HG02943 (cell line): ENCODE measurements at regions not wholly inside any gene's neighbourhood (a gene's known extent, or its start where the extent isn't known, plus 50 kb on each side); places are given as distances from the start of the nearest gene placed in this dataset.

Experiments used
- ATAC-seq: cut with Tn5 transposase; IDR thresholded peaks from one replicate; pipeline ENCODE4 v1.9.1; 2021; ENCODE audit warnings: mild to moderate bottlenecking, low read depth, moderate library complexity; ENCODE audit not compliant: unreplicated experiment

DNA sequence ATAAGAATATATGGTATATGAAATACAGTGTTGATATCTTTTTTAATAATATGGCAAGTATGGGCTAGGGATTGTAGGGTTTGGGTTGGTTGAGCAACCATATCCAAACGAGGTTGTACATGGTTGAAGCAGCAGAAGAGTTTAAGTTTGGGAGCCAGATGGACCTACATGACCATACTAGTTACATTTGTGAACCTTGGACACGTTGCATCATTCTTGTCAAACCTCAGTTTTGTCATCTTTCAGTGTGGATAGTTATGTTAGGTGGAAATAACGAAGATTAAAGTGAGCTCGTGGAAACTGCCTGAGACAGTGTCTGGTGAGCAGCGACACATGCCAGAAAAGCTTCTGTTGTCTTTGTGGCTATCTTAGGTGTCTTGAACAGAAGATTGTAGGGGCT is 307.1 kb upstream of the KIRREL3 start:
- ATAC-seq = no peak

- no peak for ATAC-seq
These were observed 304.1 kb upstream of the KIRREL3 start for GRCh38 chr11:127304634-127305033.

DNA sequence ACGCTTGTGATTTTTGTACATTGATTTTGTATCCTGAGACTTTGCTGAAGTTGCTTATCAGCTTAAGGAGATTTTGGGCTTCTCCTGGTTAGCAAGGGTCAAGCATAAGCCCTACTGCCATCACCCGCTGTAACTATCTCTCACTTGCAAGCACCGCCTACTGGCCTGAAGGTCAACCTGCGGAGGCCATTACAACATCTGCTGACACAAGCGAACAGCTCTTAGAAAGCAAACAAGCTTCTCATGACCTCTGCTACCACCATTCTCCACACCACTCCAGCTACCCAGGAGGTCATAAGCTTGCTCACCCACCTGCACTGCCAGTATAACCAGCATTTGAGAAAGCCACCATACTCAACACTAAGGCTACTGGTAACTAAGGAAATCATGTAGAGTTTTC is 288.4 kb upstream of the KIRREL3 start:
- ATAC-seq = no peak

DNA sequence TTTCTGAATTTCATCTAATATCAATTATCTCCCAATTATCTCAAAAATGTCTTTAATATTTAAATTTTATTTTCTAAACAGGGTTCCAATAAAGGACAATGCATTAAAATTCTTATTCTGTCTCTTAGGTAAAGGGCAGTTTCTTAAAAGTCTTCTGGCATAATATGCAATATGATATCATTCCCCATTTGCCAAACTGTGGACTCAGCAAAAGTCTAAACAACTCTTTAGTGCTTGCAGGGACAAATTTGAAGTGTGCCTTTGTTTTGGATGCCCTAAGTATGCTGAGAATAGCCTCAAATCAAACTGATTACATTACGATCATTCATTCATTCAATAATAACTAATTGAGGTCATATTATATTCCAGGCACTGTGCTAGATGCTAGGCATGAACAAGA is 281.0 kb upstream of the KIRREL3 start:
- ATAC-seq = no peak

GRCh38 chr11:127275774-127276173 is 275.2 kb upstream of the KIRREL3 start:
- no peak for ATAC-seq

DNA sequence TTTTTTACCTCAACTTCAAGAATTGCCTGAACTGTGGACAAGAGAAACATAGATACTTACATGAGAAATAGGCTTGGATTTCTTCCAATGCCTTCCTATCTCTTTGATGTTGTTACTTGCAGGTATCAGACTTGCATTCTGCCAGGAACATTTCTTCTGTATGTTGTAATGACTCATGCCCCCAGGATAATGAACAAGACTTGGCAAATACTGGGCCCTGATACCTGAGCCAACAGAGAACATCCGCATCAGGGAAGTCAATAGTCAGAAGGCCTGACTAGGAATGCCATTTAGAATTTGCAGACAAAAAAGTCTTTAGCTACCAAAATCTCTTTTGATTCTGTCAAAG is 273.7 kb upstream of the KIRREL3 start:
- ATAC-seq = no peak

DNA sequence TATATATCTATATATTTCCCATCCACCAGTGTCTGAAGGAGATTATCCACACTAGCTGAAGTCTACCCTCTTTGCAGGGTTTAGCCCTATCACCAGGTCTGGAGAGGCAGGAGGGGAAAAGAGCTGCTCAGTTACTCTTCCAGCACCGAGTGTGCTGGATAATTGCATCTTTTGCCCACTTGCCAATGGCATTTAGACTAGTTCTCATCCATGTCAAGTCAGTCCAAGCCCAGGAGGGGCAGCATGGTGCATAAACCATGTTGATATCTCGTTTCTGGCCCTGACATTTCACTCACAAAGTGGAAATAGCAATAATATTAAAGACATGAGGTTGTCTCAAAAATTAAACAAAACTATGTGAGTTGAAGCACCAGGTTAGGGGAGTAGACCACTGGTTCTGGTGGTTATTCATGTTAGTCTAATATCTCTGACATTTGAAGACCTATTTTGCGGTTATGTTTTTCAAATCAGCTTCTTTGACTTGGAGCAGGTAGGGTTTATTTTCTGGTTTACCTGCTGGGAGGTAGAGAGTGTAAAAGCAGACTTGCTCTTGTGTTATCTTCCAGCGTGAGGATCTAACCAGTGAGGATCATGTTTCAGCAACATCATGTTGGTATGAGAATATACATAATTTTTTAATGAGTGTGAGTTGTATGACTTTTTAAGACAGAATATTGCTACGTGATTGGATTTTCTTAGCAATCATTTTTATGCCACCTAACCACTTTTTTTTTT is 273.2 kb upstream of the KIRREL3 start:
- ATAC-seq = no peak

- ATAC-seq = no peak
These were observed 270.3 kb upstream of the KIRREL3 start for GRCh38 chr11:127270851-127271250.

DNA sequence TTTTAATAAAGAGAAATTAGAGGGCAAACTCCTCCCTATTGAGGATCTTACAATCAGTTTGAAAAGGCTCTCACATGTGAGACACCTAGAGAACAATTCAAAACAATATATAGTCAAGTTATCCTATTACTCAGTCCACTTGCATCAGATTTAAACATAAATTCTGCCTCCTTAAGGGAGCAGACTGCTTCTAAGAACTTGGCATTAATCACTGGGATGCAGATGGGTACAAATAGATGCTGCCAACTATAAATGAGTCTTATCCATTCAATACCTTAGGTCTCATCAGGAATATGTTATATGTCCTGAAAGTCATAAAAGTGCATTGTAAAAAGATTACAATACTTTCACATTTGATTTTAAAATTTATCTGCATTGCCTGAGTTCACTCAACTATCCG is 269.3 kb upstream of the KIRREL3 start:
- ATAC-seq = no peak

DNA sequence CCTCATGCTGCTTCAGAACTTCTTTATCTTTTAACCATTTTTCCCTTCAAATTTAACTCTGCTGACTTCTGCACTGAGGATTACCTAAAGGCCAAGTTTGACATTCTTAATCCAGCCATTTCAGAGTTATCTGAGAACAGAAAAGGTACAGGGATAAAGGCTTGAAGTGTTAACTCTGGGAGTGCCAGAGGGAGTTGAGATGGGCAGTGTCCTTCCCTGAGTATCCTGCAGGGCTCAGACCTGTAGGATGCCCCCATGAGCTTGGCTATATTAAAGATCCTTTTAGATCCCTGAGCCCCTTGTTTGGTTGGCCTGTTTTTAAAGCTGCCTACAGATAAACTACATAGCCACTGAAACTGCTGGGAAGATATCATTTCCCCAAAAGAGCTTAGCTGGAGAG is 268.4 kb upstream of the KIRREL3 start:
- ATAC-seq = no peak

- ATAC-seq = no peak
These were observed 268.0 kb upstream of the KIRREL3 start for GRCh38 chr11:127268521-127268920.

DNA sequence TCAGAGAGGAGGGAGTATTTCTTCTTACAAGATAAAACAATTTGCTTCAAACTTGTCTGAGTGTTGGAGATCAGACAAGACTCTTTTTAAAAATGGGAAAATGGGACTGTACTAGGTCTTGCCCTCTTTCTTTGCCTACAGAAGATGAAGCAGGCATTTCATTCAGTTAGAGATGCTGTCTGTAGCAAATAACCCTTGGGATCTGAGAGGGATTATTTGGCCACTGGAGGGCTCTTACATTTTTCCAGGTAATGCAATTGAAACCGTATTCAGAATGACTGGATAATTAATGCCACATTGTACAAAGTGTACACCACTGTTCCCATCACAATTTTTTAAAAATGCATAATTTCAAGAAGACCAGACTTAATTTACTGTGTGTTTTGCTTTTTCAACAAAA is 258.5 kb upstream of the KIRREL3 start:
- no peak for ATAC-seq

GRCh38 chr11:127255209-127255608 is 254.6 kb upstream of the KIRREL3 start:
- ATAC-seq = no peak

DNA sequence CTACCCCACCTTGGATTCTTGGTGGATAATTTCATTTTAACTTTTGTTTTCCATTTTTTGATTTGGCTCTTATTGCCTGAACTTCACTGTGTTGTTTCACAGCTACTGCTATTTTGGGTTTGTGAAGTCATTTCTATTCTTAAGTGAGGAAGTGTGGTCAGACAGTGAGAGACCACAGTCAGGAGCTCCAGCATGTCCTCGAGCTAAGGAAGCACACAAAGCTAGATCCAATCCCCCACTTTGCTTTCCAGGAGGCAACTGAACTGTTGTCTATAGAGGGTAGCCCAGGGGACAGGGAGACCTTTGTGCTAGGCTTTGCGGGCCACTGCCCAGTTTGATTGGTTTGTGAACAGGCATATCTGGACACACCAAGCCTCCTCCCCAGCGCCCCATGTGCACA is 251.8 kb upstream of the KIRREL3 start:
- ATAC-seq = no peak

DNA sequence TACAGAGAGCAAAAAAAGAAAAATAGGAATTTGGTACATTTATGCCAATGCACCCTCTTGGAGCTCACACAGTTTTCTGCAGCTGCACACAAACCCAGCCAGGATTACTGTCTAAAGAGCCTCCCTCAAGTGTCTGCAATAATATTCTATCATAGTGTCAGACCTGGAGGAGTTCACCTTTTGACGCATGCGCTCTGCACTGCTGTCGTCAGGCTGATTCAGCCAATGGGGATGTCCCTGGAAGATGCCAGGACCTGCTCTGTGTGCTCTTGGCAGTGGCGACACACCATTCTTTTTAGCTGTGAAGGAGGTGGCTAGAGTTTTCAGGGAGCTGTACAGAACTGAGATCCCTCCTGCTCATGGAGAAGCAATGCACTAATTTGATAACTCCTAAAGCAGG is 249.0 kb upstream of the KIRREL3 start:
- ATAC-seq = no peak

GRCh38 chr11:127248476-127248875 is 247.9 kb upstream of the KIRREL3 start:
- ATAC-seq = no peak

GRCh38 chr11:127247261-127247851 is 246.8 kb upstream of the KIRREL3 start:
- ATAC-seq = no peak

GRCh38 chr11:127242676-127243075 is 242.1 kb upstream of the KIRREL3 start:
- ATAC-seq = no peak

- ATAC-seq = no peak
These were observed 237.8 kb upstream of the KIRREL3 start for GRCh38 chr11:127238321-127238720.

- ATAC-seq = no peak
These were observed 236.2 kb upstream of the KIRREL3 start for GRCh38 chr11:127236776-127237175.

DNA sequence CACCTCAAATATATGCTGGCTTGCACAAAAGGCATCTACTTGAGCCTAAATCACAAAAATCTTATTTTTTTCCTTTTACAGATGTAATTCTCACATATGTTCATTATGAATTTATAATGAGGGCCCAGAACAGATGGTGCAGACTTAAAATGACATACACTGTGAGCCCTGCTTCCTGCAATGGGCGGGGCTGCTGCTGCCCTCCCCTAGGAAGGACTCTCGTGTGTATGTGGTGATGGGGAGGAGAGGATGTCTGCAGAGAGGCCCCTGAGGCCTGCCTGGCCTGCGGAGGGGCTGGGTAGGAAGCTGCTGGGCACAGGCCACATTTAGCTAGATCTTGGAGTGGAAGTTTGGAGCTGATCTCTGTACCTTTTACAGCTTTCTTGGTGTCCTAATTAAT is 233.4 kb upstream of the KIRREL3 start:
- ATAC-seq = no peak

- no peak for ATAC-seq
These were observed 229.8 kb upstream of the KIRREL3 start for GRCh38 chr11:127230392-127230791.

DNA sequence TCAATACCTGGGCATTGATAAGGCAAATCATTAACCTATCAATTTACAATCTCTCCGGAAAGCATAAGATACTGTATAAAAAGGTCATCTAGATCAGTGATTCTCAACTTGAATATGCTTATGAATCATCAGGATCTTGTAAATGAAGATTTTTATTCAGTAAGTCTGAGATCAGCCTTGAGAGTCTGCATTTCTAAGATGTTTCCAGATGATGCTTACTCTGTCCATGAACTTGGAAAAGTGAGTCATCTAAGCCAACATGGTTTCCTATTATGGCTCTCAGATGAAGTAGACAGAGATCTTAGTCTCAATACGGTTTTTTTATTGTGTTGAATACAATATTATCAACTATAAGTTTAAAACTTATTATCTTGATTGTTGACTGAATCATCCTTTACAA is 226.4 kb upstream of the KIRREL3 start:
- ATAC-seq = no peak
